Activated CD4-positive, CD25-positive, alpha-beta regulatory T cell treated with anti-CD3 and anti-CD28 coated beads, Interleukin-2, amount 50 U/mL, for 16 hours (primary cell): ENCODE measurements at regions not wholly inside any gene's neighbourhood (a gene's known extent, or its start where the extent isn't known, plus 50 kb on each side); places are given as distances from the start of the nearest gene placed in this dataset.

Source experiments
- DNase-seq: peaks from one replicate; pipeline ENCODE4 v3.0.0-alpha.2; 2020; ENCODE audit warnings: low read depth, low spot score

DNA sequence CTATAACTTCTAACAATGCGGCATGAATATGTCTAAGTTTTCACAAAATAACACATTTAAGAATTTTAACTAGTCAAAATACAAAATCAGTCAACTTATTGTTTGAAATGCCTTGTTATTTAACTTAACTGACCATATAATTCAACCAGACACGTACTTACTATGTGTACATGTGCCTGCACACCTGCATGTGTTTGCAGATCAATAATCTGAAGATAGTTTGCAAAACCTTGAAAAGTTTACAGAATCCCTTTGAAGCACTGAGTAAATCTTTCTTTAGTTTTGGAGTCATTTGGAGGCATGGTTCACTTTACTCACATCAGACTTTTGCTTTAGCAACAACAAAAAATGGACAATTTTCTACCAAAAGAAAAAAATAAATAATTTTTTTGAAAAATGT lies 363.8 kb downstream of the PMP22 start:
- DNase-seq: no peak

GRCh38 chr17:14886200-14886739 lies 378.9 kb downstream of the PMP22 start:
- DNase-seq: no peak

- DNase-seq: no peak
These were observed 383.0 kb downstream of the PMP22 start for GRCh38 chr17:14882131-14882530.

DNA sequence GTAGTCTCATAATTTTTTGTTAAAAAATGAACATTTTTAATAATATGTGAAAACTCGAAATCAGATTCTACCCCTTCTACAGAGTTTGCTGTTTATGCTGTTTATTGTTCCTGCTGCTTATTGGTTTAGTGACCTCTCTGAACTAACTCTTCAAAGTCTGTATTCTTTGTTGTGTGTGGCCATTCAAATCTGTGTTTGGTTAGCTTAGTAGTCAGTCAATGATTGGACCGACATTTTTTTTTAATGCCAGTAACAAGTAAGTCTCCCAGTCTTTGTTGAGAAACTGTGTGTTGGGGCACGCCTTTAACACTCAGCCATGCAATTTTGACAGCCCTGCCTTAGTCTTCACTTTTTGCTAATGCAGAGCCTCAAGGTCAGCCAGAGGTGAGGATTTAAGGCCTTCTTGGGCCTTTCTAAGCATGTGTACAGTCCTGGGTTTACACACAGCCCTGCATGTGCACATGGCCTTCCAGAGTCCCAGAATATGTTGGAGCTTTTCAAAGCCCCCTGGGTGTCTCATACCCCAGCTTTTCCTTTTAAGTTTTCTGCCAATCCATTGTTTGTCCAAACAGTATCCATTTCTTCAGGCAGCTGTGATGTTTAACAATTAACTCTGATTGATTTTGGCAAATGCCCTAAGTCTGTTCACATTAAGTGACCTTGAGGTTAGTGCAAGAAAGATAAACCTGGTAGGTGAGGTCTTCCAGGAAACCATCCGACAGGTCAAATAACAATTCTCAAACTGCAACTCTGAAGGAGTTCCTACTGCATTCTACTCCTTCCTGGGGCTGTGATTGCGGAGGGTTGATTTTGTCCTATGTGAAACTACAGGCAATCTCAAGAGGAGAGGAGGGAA lies 389.3 kb downstream of the PMP22 start:
- DNase-seq: no peak

DNA sequence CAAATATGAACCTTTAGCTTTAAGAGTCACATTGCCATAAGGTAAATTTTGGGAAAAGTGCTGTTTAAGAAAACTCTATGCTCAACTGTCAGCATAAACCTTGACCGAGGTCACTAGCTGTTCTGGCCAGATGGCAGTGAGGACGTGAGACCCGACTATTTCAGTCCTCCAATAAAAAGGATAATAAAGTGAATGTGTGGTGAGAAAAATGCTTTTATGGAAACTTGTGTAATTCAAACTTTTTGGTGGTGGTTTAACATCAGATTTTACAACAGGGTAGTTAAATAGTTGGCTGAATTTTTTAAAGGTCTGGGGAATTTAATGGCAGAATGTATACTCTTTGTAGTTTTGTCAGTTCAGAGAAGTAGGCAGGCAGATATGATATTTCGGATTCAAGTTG lies 391.1 kb downstream of the PMP22 start:
- no peak for DNase-seq

DNA sequence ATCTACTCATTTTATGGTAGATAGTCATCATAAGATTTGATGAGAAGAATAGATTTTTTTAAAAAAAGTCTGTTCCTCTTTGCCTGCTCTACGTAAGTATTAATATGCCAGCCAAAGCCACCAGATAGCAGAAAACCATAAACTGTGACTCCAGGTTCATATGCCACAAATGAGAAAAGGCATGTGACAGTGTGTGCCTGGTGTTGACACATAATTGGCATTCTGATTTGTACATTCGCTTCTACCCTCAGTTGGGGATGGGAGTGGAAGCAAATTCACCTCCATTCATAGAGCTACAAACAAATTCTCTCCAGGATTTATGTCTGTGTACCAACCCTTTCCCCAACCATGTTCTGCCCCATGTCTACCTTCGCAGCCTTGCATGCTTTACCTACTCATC lies 391.6 kb downstream of the PMP22 start:
- DNase-seq: no peak

- DNase-seq: no peak
These were observed 393.2 kb downstream of the PMP22 start for GRCh38 chr17:14871921-14872320.

DNA sequence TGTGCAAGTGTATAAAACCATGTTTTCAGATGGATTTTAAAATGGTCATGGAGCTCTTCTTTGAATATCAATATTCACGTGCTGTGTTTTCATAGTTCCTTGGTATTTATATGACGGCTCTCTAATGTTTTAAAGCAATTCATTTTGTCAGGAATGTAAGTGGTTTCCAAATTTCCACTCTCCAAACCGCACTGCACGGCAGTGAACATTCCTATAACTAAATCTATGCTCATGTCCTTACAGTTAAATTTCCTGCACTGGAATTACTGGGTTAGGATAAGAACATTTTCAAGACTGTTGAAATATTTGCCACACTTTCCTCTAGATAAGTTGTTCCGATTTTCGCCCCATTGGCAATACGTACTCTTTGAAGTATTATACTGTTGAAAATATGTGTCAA lies 398.9 kb downstream of the PMP22 start:
- no peak for DNase-seq

DNA sequence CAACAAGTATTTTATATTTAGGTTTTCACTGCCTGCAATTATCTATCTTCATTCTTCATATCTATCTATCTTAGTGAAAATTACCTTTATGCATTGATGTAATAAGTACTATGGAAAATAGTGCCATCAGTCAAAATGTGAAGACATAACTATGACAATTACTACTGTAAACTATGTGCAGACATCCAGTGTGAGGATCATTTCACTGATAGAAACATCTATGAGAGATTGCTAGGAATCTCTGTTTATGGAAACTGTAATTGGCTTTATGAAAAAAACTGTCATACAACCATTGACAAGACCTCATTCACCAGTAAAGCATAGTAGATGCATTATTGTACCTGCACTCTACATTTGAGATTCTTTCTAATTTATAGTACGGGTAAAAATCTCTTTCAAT lies 401.0 kb downstream of the PMP22 start:
- DNase-seq: no peak

- no peak for DNase-seq
These were observed 405.6 kb downstream of the PMP22 start for GRCh38 chr17:14859542-14859941.

GRCh38 chr17:14856176-14856575 lies 408.9 kb downstream of the PMP22 start:
- no peak for DNase-seq

GRCh38 chr17:14854691-14855090 lies 410.4 kb downstream of the PMP22 start:
- no peak for DNase-seq

GRCh38 chr17:14845591-14846281 lies 419.4 kb downstream of the PMP22 start:
- DNase-seq: no peak

DNA sequence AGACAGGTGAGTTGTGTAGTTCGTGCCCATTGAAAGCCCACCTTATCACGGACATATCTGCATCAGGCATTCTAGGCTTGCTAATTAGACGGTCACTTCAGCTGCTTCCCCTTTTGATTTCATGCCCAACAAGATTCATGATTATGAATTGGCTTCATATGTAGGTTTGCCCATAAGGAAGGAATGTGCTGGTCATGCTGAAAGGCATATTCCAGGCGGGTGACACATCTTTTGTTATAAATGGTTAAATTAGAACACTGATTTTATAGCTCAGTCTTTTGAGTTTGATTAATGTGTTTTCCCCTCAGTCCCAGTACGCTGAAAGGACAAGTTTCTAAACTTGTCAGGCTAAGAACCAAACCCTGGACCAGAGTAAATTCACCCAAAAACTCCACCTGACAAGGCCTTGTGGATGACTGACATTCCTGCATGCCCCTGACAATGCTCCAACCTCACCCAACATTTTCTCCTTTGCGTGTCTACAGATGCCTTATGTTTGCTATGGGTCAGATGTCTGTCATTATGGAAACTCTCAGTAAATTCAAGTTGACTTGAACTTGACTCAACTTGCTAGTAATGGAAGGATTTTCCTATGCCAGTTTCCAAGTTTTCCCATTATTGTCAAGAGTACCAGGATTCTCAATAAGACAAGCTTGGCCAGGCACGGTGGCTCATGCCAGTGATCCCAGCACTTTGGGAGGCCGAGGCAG lies 421.9 kb downstream of the PMP22 start:
- DNase-seq: no peak

- DNase-seq: no peak
These were observed 424.4 kb downstream of the PMP22 start for GRCh38 chr17:14840616-14841231.

- no peak for DNase-seq
These were observed 426.6 kb downstream of the PMP22 start for GRCh38 chr17:14838567-14838966.

GRCh38 chr17:14833201-14833785 lies 431.8 kb downstream of the PMP22 start:
- DNase-seq: no peak

- DNase-seq: no peak
These were observed 433.6 kb downstream of the PMP22 start for GRCh38 chr17:14831491-14831890.

DNA sequence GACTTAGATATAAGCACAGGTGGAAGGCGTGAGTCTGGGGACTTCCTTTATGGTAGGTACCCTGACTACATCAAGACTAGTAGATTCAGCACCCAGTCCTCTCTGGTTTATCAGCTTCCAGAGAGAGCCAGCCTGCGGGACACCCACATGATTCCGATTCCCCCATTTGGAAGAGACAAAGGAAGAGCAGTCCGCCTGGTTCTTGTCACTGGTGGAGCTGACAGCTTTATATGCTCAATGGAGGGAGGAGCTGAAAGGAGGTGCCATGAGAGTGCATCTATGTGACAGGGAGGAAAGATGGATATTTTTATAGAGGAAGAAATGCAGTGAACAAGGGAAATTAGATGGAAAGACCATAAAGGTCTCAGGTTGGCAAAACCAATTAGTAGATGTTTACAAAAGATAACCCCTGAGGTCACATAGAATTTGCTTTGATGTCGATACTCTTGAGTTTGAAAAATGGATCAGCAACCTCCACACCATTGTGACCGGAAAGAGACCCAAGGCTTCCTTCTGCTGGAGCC lies 437.7 kb downstream of the PMP22 start:
- no peak for DNase-seq

GRCh38 chr17:14826358-14826757 lies 438.8 kb downstream of the PMP22 start:
- DNase-seq: no peak

- no peak for DNase-seq
These were observed 446.7 kb downstream of the PMP22 start for GRCh38 chr17:14818469-14818868.
